DMS79 (cell line): ENCODE measurements at regions not wholly inside any gene's neighbourhood (a gene's known extent, or its start where the extent isn't known, plus 50 kb on each side); places are given as distances from the start of the nearest gene placed in this dataset.
A peak's percentile ranks its signal among the peaks of the same experiment; 100 is the strongest.
"Not testable (repeated sequence)": the region's sequence is repeated elsewhere in the genome, so short reads cannot be mapped to it uniquely, and the experiment has no call there.

ENCODE experiments used
- DNase-seq: peaks from one replicate; lab custom pipeline; 2025; lab: John Stamatoyannopoulos, UW

GRCh38 chr10:90180886-90181691 lies 479.7 kb downstream of the KIF20B start:
- peak; percentile 48 for DNase-seq

DNA sequence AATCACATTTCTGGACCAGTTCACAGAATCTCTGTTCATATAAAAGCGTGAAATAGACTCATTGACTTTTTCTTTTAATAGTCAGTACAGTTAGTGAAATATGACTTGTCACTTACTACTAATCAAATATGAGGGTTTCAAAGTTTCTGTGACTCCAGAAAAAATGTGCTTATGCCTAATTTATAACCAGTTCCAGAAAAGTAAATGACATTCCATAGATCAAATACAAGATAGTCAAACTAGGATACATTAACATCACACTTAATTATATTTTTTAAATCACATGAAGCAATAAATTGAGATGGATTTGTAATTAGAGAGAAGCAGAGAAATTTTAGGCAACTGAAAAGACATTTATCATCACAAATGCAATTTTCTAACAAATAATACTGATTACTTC lies 491.4 kb downstream of the KIF20B start:
- no peak for DNase-seq

GRCh38 chr10:90193240-90193985 lies 492.0 kb downstream of the KIF20B start:
- no peak for DNase-seq

DNA sequence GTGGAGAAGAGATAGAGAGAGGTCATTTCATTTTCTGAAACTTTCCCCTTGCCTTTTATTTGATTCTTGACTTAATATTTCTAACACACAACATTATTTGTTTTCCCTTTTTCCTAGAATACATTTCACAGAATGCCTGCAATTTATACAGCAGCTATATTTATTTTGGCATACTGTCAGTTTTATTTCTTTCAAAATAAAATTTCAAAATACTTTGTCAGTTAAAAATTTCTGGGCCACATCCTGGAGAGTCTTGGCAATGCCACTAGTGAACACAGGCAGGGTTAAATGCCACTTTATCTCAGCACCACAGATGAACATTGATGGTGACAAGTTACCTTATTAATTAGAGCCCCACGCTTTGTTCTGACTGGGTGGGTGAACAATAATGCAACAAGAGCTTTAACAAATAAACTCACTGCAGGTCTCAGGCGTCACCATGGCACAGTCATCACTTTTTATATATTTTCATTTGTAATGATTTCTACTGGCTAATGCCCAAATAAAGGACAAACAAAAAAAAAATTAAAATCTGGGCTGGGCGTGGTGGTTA lies 494.0 kb downstream of the KIF20B start:
- no peak for DNase-seq

DNA sequence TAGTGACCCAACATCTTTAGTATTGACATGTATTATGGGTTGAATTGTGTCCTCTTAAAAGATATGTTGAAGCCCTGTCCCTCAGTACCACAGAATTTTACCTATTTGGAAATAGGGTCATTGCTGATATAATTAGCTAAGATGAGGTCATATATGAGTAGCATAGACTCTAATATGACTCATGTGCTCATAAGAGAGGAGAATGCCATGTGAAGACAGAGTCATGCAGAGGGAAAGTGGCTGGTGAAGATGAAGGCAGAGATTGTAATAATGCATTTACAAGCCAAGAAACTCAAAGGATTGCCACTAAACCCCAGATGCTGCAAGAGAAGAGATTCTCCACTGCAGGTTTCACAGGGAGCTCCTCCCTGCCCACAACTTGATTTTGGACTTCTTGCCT lies 496.4 kb downstream of the KIF20B start:
- no peak for DNase-seq

DNA sequence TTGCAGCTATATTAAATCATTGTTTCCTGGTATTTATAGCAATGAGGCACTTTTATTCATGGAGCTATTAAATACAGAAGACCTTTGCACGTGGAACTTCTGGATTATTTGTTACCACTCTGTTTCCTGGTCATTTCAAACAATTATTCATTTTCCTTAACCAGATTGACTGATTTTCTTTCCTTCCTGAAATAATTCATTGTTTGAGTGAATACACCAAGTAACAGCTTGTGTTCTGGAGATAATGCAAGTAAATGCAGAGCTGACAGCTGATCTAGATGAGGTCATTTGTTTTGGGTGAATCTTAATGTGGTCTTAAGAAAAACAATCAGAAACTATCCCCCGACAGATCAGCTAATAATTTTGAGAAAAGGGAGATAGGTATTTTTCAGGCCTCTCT lies 497.7 kb downstream of the KIF20B start:
- DNase-seq = no peak

DNA sequence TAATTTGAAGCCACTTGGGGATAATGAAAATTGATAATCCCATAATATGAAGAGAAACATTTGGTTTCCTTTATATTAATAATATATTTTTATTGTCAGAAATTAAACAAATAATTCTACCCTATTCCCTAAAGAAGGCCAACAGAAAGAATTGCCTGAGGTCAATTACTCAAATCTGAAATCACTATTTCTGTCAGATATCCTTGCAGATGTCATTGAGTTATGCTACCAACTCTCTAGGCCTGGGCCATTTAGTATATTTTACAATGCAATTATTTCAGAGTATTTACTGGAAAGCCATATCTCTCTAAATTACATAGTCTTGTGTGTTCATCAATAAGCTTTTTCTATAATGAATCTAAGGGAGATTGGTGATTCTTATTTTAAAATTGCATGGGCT lies 498.1 kb downstream of the KIF20B start:
- DNase-seq = no peak

DNA sequence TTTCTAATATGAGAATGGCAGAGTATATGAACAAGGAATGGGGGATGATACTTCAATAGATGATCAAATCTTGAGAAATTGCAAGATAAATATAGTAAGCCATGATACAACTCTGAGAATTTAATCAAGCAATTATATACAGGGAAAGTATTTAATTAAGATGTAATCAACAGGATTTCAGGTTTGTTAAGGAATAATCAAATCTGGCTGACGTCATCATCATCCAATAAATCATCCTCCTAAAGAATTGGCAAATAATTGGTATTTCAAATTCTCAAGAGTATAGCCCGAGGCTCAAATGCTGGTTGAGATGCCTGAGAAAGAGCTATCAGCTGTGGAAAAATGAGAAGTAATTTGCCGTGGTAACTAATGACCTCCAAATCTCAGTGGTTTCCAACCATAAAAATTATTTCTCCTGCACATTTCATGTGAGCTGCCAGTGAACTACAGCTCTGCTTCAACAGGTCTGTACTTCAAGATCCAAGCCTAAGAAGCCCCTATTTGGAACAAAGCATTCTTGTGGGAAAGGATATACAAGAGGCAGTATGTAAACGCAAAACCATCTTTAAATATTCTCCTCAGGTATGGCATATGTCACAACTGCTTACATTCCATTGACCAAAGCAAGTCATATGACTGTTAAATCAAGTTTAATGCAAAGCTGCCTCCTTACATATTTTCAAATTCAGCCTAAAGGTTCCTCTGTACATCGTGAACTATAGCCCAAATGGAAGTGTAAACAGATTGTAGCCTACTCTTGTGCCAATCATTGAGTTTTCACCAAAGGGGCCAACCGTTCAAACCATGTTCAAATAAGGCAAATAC lies 503.0 kb downstream of the KIF20B start:
- no peak for DNase-seq

- DNase-seq = no peak
Observed at GRCh38 chr10:90204956-90205314, 503.5 kb downstream of the KIF20B start.

GRCh38 chr10:90205340-90205739 lies 503.9 kb downstream of the KIF20B start:
- no peak for DNase-seq

- DNase-seq = no peak
Observed at GRCh38 chr10:90213346-90213745, 512.0 kb downstream of the KIF20B start.

- no peak for DNase-seq
Observed at GRCh38 chr10:90218846-90219245, 517.5 kb downstream of the KIF20B start.

DNA sequence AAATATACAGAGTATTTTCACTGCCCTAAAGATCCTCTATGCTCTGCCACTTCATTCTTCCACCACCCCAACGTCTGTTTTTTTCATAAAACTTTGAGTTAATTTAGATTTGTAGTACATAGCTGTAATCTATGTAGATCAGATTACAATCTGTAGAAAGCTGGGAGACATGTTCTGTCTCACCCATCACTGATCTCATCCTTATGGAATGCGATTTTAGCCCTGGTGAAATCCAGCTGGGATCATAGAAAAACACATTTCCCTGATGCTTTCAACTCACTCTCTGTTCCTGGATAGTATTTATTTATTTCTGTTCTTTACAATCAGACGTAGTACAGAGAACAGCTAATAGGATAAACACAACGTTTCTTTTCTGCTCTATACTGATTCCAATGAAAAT lies 521.0 kb downstream of the KIF20B start:
- DNase-seq = no peak

DNA sequence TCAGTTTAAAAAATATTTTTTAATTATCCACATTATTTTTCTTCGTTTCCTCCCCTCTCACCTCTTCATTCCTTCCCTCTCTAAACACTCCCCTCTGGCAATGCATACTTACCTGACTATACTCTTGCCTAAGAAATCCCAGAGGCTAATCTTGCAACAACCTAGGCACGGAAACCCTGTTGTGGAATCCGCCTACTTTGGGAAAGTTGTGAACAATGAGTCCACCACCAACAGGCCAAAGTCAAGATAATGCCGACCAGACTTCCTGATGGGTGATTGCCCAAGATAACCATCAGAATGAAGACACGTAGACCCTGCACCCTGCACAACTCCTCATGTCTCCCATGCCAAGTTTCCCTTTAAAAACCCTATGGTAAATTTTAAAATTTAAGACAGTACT lies 521.5 kb downstream of the KIF20B start:
- no peak for DNase-seq

DNA sequence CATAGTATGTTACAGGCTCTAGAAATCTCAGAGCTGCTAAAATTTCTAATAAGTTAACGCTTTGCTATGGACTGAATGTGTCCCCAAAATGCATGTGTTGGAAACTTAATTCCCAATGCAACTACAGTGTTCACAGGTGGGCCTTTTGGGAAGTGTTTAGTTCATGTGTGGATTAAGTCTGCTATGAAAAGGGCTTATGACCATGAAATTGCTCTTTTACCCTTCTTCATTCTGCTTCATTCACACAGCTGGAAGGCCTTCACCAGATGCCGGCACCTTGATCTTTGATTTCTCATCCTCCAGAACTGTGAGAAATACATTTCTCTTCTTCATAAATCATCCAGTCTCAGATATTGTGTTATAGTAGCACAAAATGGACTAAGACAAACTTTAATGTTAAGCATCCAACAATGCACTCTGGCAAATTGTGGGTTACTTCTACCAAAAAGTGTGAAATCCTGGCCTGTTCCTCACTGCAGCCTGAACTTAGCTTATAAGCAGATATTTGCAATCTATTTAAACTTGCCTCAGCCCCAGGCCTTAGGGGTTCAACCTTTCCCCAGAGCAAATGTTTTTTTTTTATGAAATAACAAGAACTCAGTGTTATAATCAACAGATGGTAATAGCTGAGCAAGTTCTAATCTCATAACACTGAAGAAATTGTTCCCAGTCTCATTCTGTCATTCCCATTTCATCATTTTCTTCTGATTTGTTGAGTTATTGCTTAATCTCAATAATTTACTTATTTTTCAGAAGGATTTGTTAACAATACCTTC lies 523.6 kb downstream of the KIF20B start:
- DNase-seq = no peak

DNA sequence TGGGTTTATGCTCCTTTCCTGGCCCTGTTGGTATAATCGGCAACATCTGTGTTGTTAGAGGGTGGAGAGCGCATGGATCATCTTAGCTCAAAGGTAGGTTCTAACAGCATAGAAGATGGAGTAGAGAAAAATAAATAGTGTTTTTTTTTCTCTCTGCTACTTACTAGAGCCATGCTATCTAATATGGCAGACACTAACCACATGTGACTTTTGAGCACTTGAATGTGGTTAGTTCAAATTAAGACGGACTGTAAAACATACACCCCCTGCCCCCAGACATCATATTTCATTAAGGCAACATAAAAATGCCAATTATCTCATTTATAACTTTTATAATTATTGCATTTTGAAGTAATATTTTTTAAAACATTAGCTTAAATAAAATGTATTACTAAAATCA lies 525.1 kb downstream of the KIF20B start:
- no peak for DNase-seq

GRCh38 chr10:90227217-90227656 lies 525.8 kb downstream of the KIF20B start:
- DNase-seq = no peak

GRCh38 chr10:90227786-90228185 lies 526.4 kb downstream of the KIF20B start:
- DNase-seq = no peak

- no peak for DNase-seq
Observed at GRCh38 chr10:90229486-90229885, 528.1 kb downstream of the KIF20B start.

DNA sequence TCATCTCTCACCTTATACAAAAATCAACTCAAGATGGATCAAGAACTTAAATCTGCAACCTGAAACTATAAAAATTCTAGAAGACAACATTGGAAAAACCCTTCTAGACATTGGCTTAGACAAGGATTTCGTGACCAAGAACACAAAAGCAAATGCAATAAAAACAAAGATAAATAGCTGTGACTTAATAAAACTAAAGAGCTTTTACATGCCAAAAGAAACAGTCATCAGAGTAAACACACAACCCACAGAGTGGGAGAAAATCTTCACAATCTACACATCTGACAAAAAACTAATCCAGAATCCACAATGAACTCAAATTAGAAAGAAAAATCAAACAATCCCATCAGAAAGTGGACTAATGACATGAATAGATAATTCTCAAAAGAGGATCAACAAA lies 532.4 kb downstream of the KIF20B start:
- DNase-seq = not testable (repeated sequence)

GRCh38 chr10:90245623-90246022 lies 544.2 kb downstream of the KIF20B start:
- no peak for DNase-seq

- not testable (repeated sequence) for DNase-seq
Observed at GRCh38 chr10:90250784-90251183, 549.4 kb downstream of the KIF20B start.
